Right cardiac atrium (tissue), 5 donors: ENCODE measurements at regions not wholly inside any gene's neighbourhood (a gene's known extent, or its start where the extent isn't known, plus 50 kb on each side); places are given as distances from the start of the nearest gene placed in this dataset.

Source experiments
- ATAC-seq, 2 donors: fragments of 200-7000 bp; cut with Tn5 transposase; one replicate each; pipeline versions ENCODE4 v1.8.0 to v1.9.1; 2020; ENCODE audit warnings: moderate library complexity in 2 of 2, mild to moderate bottlenecking in 1 of 2
- DNase-seq, 3 donors: peaks; one replicate each; pipeline ENCODE4 v3.0.0-alpha.2; 2020
- H3K27ac ChIP-seq: one replicate; pipeline ENCODE4 v1.5.1; 2013; ENCODE audit warnings: mild to moderate bottlenecking, low read length, control low read depth, moderate library complexity
- H3K27me3 ChIP-seq: one replicate; pipeline ENCODE4 v1.6.1; 2013; ENCODE audit not compliant: control insufficient read depth, insufficient read depth
- H3K4me1 ChIP-seq: one replicate; pipeline ENCODE4 v1.6.1; 2013; ENCODE audit warnings: low read length; ENCODE audit not compliant: control insufficient read depth, insufficient read depth
- H3K4me3 ChIP-seq: one replicate; pipeline ENCODE4 v1.5.1; 2013; ENCODE audit warnings: low read length, control low read depth
- H3K9me3 ChIP-seq: one replicate; pipeline ENCODE4 v1.6.1; 2013; ENCODE audit warnings: low read length; ENCODE audit not compliant: control insufficient read depth
- WGBS: extraction: QIAGEN DNeasy Blood & Tissue Kit; methylation state at CpG from one replicate; pipeline ENCODE4 v1.1.7; 2013; 5-methylcytosine and 5-hydroxymethylcytosine counted together
- intact Hi-C, 4 donors: fragments of 100-400 bp; cut with DNase I; formaldehyde crosslinking; loops; one replicate each; pipeline versions ENCODE4 v1.11.0 to v1.14.0; 2022 to 2023
- donor health status: healthy with polysubstance abuse.
- donor health status: DM: no; HTN: yes; CAD: no.
- donor health status: DM: no; HTN: no; CAD: no.
- donor health status: DM: no; HTN: yes; CAD: no; lungs with severe emphysema.
- donor health status: DM: yes; HTN: yes; CAD: no.

DNA sequence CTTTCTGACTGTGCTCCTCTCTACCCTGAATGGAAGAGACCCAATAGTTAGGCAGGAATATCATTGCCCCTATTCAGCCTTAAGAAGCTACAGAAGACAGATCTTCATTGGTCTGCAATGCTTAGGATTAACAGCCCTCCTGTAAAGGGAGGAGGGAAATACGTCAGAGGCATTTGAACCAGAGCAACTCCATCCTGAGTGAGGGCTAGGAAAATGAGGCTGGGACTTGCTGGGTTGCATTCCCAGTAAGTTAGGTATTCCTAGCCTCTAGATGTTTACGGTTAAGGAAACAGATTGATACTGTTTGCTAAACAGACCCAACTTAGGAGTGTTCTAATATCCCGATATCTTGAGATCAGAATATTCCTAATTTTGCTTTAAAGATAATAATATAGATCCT, 63.5 kb downstream of the PCDH18 start:
- 93% methylated on average over 3 of the region's 3 CpGs for WGBS
- no peak overlapping the region for H3K4me3 ChIP-seq
- intact Hi-C loops, result no loop called here
- H3K27me3 ChIP-seq, result no peaks in the 10 kb centered on the region
- ATAC-seq (no peak), DNase-seq (no peak)
- H3K27ac ChIP-seq, result no peak overlapping the region
- H3K4me1 ChIP-seq, result no peaks in the 10 kb centered on the region
- H3K9me3 ChIP-seq, result no peaks in the 10 kb centered on the region

DNA sequence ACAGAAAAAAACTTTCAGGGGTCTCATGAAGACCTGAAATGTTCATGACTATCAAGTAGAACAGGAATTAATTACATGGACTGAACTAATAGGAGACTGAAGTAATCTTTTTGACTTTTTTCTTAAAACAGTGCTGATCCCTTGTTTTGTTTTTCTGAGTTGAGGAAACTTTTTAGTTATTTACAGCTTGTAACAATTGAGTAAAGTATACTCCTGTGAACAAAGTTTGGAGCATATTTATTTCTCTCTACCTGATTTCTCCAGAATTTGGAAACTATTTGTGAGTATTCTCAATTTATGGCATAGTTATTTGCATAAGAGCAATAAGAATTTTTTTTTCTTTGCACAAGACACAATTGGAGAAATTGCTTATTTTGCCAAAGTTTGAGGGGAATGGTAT, 64.8 kb downstream of the PCDH18 start:
- Histone ChIP-seq H3K27ac (no peak overlapping the region), H3K27me3 (no peaks in the 10 kb centered on the region), H3K4me1 (no peaks in the 10 kb centered on the region), H3K9me3 (no peaks in the 10 kb centered on the region), H3K4me3 (no peak overlapping the region)
- intact Hi-C loops, result no loop called here
- DNase-seq (no peak), ATAC-seq (no peak)

GRCh38 chr4:137463377-137464003, 68.8 kb downstream of the PCDH18 start:
- DNase-seq, result no peak
- intact Hi-C loops, result no loop called here

GRCh38 chr4:137455647-137456321, 76.5 kb downstream of the PCDH18 start:
- ATAC-seq (no peak), DNase-seq (no peak)
- no peaks in the 10 kb centered on the region for H3K9me3 ChIP-seq
- H3K27ac ChIP-seq, result no peak overlapping the region
- H3K4me1 ChIP-seq, result no peaks in the 10 kb centered on the region
- intact Hi-C loops, result no loop called here
- WGBS, result 84% methylated on average over 5 of the region's 5 CpGs
- H3K4me3 ChIP-seq, result no peak overlapping the region
- no peaks in the 10 kb centered on the region for H3K27me3 ChIP-seq

More at GRCh38 chr4:137463377-137464003, 68.8 kb downstream of the PCDH18 start:
- Histone ChIP-seq H3K4me1 (no peaks in the 10 kb centered on the region), H3K9me3 (no peaks in the 10 kb centered on the region), H3K27me3 (no peaks in the 10 kb centered on the region), H3K27ac (no peak overlapping the region), H3K4me3 (no peak overlapping the region)
- no peak for ATAC-seq
- 85% methylated on average over 1 of the region's 1 CpG for WGBS

DNA sequence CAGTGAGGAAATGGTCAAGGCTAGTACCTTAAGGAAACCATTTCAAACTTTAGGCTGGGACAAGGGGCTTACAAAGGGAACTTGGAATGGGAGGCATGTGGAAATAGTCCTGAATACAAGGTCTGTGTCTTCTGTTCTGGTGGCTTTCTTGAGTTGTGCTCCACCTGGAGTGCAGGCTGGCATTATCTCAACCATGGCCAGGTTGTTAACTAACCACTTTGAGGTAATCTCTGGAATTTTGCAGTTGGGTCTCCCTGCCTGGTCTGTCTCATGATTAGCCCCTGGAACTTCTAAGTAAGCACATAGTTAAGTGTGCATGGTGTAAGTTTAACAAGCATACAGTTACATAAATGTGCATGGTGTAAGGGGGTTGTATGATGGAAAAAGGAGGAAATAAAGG, 77.5 kb downstream of the PCDH18 start:
- no peaks in the 10 kb centered on the region for H3K9me3 ChIP-seq
- ATAC-seq (no peak), DNase-seq (no peak)
- no peaks in the 10 kb centered on the region for H3K27me3 ChIP-seq
- intact Hi-C loops, result no loop called here
- no peak overlapping the region for H3K4me3 ChIP-seq
- no peak overlapping the region for H3K27ac ChIP-seq
- H3K4me1 ChIP-seq, result no peaks in the 10 kb centered on the region

DNA sequence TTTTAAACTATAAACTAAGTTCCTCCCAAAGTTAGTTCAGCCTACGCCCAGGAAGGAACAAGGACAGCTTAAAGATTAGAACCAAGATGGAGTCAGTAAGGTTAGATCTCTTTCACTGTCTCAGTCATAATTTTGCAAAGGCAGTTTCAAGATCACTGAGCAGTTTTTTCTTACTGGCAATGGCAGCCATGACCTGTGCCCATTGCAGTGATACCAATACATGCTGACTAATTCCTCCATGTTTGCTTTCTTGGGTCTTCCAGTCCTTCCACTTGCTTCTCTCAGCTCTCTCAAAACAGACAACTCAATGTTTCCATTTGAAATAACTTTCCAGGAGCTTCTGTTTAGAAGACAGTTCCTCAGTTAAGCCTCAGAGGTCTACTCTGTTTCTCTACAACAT, 79.5 kb downstream of the PCDH18 start:
- Histone ChIP-seq H3K9me3 (no peaks in the 10 kb centered on the region), H3K27me3 (no peaks in the 10 kb centered on the region), H3K4me1 (no peaks in the 10 kb centered on the region), H3K4me3 (no peak overlapping the region), H3K27ac (no peak overlapping the region)
- ATAC-seq (no peak), DNase-seq (no peak)
- intact Hi-C loops, result no loop called here
- WGBS, result 89% methylated on average over 1 of the region's 1 CpG

DNA sequence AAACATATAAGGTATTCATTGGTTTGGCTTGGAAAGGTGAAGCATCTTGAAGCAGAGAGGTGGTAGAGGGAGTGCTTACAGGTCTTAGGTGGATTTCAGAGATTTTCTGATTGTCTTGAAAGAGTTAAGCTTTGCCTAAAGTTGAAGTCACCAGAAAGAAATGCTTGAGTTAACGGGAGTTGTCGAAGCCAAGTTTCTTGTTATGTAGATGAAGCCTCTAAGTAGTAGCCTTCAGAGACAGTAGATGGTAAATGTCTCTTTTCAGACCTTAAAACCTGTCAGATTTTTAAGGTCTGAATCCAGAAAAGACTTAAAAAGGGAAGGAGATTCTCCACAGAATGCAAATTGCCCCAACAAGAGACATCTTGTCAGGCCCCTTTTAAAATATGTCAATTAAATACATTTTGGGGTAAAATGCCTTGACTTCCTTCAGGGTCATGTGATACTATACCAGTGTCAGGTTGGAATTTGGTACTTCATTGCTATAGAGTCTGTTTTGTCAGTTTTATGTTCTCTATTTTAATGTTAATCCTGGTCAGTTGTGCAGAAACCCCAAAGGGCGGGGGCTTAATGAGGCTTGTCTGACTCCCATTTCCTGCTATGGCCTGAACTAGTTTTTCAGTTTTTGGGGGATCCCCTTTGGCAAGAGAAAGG, 81.0 kb downstream of the PCDH18 start:
- H3K9me3 ChIP-seq, result no peaks in the 10 kb centered on the region
- H3K27ac ChIP-seq, result no peak overlapping the region
- intact Hi-C loops, result no loop called here
- H3K4me1 ChIP-seq, result no peaks in the 10 kb centered on the region
- H3K27me3 ChIP-seq, result no peaks in the 10 kb centered on the region
- no peak overlapping the region for H3K4me3 ChIP-seq
- DNase-seq, result no peak
- 47% methylated on average over 3 of the region's 3 CpGs for WGBS
- ATAC-seq, result no peak

- Histone ChIP-seq H3K4me1 (no peaks in the 10 kb centered on the region), H3K27ac (no peak overlapping the region), H3K9me3 (no peaks in the 10 kb centered on the region), H3K4me3 (no peak overlapping the region), H3K27me3 (no peaks in the 10 kb centered on the region)
- ATAC-seq (no peak), DNase-seq (no peak)
- intact Hi-C loops, result no loop called here
- WGBS, result 88% methylated on average over 1 of the region's 1 CpG
Observed at GRCh38 chr4:137448402-137448801, 83.9 kb downstream of the PCDH18 start.

DNA sequence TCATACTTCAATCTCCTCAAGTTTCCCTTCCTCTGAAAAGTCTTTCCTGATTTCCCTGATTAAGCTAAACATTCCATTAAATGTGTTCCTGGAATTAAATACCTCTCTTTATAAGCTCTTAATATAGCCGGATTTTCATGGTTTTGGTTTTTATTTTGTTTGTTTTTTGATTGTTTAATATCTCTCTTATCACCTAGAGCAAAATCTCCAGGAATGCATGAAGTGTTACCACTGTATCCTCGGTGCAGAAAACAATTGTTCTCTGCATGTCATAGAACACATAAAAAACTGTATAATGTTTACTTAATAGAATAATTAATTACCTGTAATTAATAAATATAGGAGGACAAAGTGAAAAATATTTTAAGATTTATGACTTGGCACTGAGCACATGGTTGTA, 86.2 kb downstream of the PCDH18 start:
- H3K27ac ChIP-seq, result no peak overlapping the region
- no peak for DNase-seq
- H3K4me3 ChIP-seq, result no peak overlapping the region
- WGBS, result 51% methylated on average over 2 of the region's 2 CpGs
- H3K4me1 ChIP-seq, result no peaks in the 10 kb centered on the region
- intact Hi-C loops, result no loop called here
- no peaks in the 10 kb centered on the region for H3K27me3 ChIP-seq
- H3K9me3 ChIP-seq, result no peaks in the 10 kb centered on the region
- ATAC-seq, result no peak

GRCh38 chr4:137443031-137443800, 89.1 kb downstream of the PCDH18 start:
- Histone ChIP-seq H3K27me3 (no peaks in the 10 kb centered on the region), H3K4me1 (no peaks in the 10 kb centered on the region), H3K9me3 (no peaks in the 10 kb centered on the region), H3K27ac (no peak overlapping the region), H3K4me3 (no peak overlapping the region)
- DNase-seq, result no peak
- no peak for ATAC-seq
- WGBS, result 84% methylated on average over 3 of the region's 3 CpGs
- intact Hi-C loops, result no loop called here
